Hindlimb muscle (tissue), 1 donor: ENCODE measurements at regions not wholly inside any gene's neighbourhood (a gene's known extent, or its start where the extent isn't known, plus 50 kb on each side); places are given as distances from the start of the nearest gene placed in this dataset.
"Not testable (repeated sequence)": the region's sequence is repeated elsewhere in the genome, so short reads cannot be mapped to it uniquely, and the experiment has no call there.

Experiments
- DNase-seq: peaks from one replicate; pipeline ENCODE4 v3.0.0-alpha.2; 2013

- no peak for DNase-seq
Observed at GRCh38 chr3:153319705-153320554, 157.9 kb downstream of the RAP2B start.

- DNase-seq, result no peak
Observed at GRCh38 chr3:153320585-153321128, 158.6 kb downstream of the RAP2B start.

- DNase-seq, result no peak
Observed at GRCh38 chr3:153328690-153329089, 166.7 kb downstream of the RAP2B start.

- no peak for DNase-seq
Observed at GRCh38 chr3:153330901-153331300, 168.9 kb downstream of the RAP2B start.

GRCh38 chr3:153331676-153332075 lies 169.7 kb downstream of the RAP2B start:
- no peak for DNase-seq

GRCh38 chr3:153334558-153334957 lies 172.5 kb downstream of the RAP2B start:
- DNase-seq, result no peak

- DNase-seq, result no peak
Observed at GRCh38 chr3:153337369-153337768, 175.3 kb downstream of the RAP2B start.

GRCh38 chr3:153338487-153338886 lies 176.5 kb downstream of the RAP2B start:
- DNase-seq, result peak; percentile 21

GRCh38 chr3:153339065-153339464 lies 177.0 kb downstream of the RAP2B start:
- DNase-seq, result no peak

GRCh38 chr3:153343988-153344782 lies 182.2 kb downstream of the RAP2B start:
- no peak for DNase-seq

- DNase-seq, result no peak
Observed at GRCh38 chr3:153348457-153349107, 186.6 kb downstream of the RAP2B start.

GRCh38 chr3:153349108-153349499 lies 187.1 kb downstream of the RAP2B start:
- DNase-seq, result no peak

GRCh38 chr3:153350420-153350819 lies 188.4 kb downstream of the RAP2B start:
- no peak for DNase-seq

GRCh38 chr3:153354641-153355040 lies 192.6 kb downstream of the RAP2B start:
- DNase-seq, result no peak

- DNase-seq, result no peak
Observed at GRCh38 chr3:153355559-153355958, 193.5 kb downstream of the RAP2B start.

GRCh38 chr3:153356908-153357307 lies 194.9 kb downstream of the RAP2B start:
- DNase-seq, result no peak

GRCh38 chr3:153357436-153357835 lies 195.4 kb downstream of the RAP2B start:
- no peak for DNase-seq

GRCh38 chr3:153369561-153370374 lies 207.7 kb downstream of the RAP2B start:
- no peak for DNase-seq

- no peak for DNase-seq
Observed at GRCh38 chr3:153370680-153371079, 208.7 kb downstream of the RAP2B start.

GRCh38 chr3:153372326-153372725 lies 210.3 kb downstream of the RAP2B start:
- DNase-seq, result peak; percentile 12

GRCh38 chr3:153373606-153374005 lies 211.6 kb downstream of the RAP2B start:
- peak; percentile 30 for DNase-seq

- not testable (repeated sequence) for DNase-seq
Observed at GRCh38 chr3:153378366-153378765, 216.3 kb downstream of the RAP2B start.
